AG04449 (cell line): ENCODE measurements at regions not wholly inside any gene's neighbourhood (a gene's known extent, or its start where the extent isn't known, plus 50 kb on each side); places are given as distances from the start of the nearest gene placed in this dataset.

Source experiments
- CTCF ChIA-PET: fragments of 350-600 bp; formaldehyde crosslinking; extraction: SDS; loops from one replicate; lab custom pipeline; 2021; ENCODE audit warnings: antibody characterized with exemption; lab: Yijun Ruan, JAX
- POLR2A ChIA-PET: fragments of 400-600, 350-600 bp; formaldehyde crosslinking; extraction: SDS; loops from one replicate; lab custom pipeline; 2020; ENCODE audit warnings: antibody characterized with exemption, inconsistent platforms; lab: Yijun Ruan, JAX
- DNase-seq: peaks from one replicate; pipeline ENCODE4 v3.0.0-alpha.2; 2010; ENCODE audit warnings: low read depth, low spot score
- H3K4me3 ChIP-seq: 2 replicates; pipeline ENCODE4 v1.5.1; 2011; ENCODE audit warnings: low read depth, mild to moderate bottlenecking, control low read depth, low read length
- CTCF ChIP-seq: IDR thresholded peaks from one replicate; pipeline ENCODE4 v1.5.1; 2011; ENCODE audit warnings: mild to moderate bottlenecking, moderate library complexity, low read length, control low read depth, inconsistent platforms; ENCODE audit not compliant: insufficient read depth; ENCODE audit errors: missing control alignments

GRCh38 chr4:67126570-67126969 lies 418.7 kb downstream of the CENPC start:
- TF ChIP-seq CTCF, result no peak
- no peak for DNase-seq
- ChIA-PET POLR2A (no interaction called here), CTCF (no interaction called here)
- no peak overlapping the region for H3K4me3 ChIP-seq

- H3K4me3 ChIP-seq, result no peak overlapping the region
- ChIA-PET CTCF (no interaction called here), POLR2A (no interaction called here)
- no peak for TF ChIP-seq CTCF
- DNase-seq, result no peak
These were observed 419.4 kb downstream of the CENPC start for GRCh38 chr4:67125636-67126514.

GRCh38 chr4:67124716-67125115 lies 420.6 kb downstream of the CENPC start:
- TF ChIP-seq CTCF, result no peak
- CTCF ChIA-PET, result no interaction called here
- POLR2A ChIA-PET, result no interaction called here
- no peak for DNase-seq
- H3K4me3 ChIP-seq, result no peak overlapping the region

- POLR2A ChIA-PET, result no interaction called here
- CTCF ChIA-PET, result no interaction called here
- H3K4me3 ChIP-seq, result no peak overlapping the region
- DNase-seq, result no peak
- no peak for TF ChIP-seq CTCF
These were observed 423.3 kb downstream of the CENPC start for GRCh38 chr4:67122029-67122428.

- DNase-seq, result no peak
- TF ChIP-seq CTCF, result no peak
- POLR2A ChIA-PET, result no interaction called here
- CTCF ChIA-PET, result no interaction called here
- no peak overlapping the region for H3K4me3 ChIP-seq
These were observed 424.9 kb downstream of the CENPC start for GRCh38 chr4:67120369-67120768.

GRCh38 chr4:67109276-67109675 lies 436.0 kb downstream of the CENPC start:
- no peak overlapping the region for H3K4me3 ChIP-seq
- ChIA-PET POLR2A (no interaction called here), CTCF (no interaction called here)
- no peak for TF ChIP-seq CTCF
- DNase-seq, result no peak
